ENCODE measurements at regions not wholly inside any gene's neighbourhood (a gene's known extent, or its start where the extent isn't known, plus 50 kb on each side); places are given as distances from the start of the nearest gene placed in this dataset.

GRCh38 chr7:67614843-67615242, 618.2 kb downstream of the TYW1 start (continued):
- TF ChIP-seq REST (IDR thresholded peaks at IDR 0.05; ENCODE audit: unreplicated experiment) (no peak), EZH2 (IDR thresholded peaks at IDR 0.05; ENCODE audit: low read depth, unreplicated experiment) (no peak), ZNF331 (CRISPR knock-in tag; IDR thresholded peaks at IDR 0.05; ENCODE audit: low read depth) (no peak), ETS1 (IDR thresholded peaks at IDR 0.05) (no peak), STAT1 (IDR thresholded peaks at IDR 0.05; ENCODE audit: unreplicated experiment) (no peak), POLR2AphosphoS5 (IDR thresholded peaks at IDR 0.05; ENCODE audit: low read depth) (no peak)

- peaks cover 29% of the 10 kb centered on the region for H3K36me3 Mint-ChIP-seq (ENCODE audit: low read depth)
Observed at GRCh38 chr7:67616517-67616916, 619.9 kb downstream of the TYW1 start.

More at GRCh38 chr7:67616517-67616916, 619.9 kb downstream of the TYW1 start:
- ATAC-seq (no peak), DNase-seq (ENCODE audit: low spot score) (no peak)
- Histone ChIP-seq H3K27ac (ENCODE audit: low read depth) (no peak overlapping the region), H3K4me2 (no peak overlapping the region), H3K79me2 (replicated peaks; ENCODE audit: insufficient read depth) (no peaks in the 10 kb centered on the region), H4K20me1 (replicated peaks; ENCODE audit: insufficient read depth) (no peaks in the 10 kb centered on the region), H2AFZ (no peak overlapping the region), H3K4me1 (ENCODE audit: insufficient read depth) (no peaks in the 10 kb centered on the region), H3F3A (replicated peaks; ENCODE audit: low read depth) (no peaks in the 10 kb centered on the region), H3K9me2 (ENCODE audit: insufficient read depth) (no peaks in the 10 kb centered on the region), H3K4me3 (no peak overlapping the region), H3K36me3 (ENCODE audit: insufficient read depth) (no peaks in the 10 kb centered on the region; the same call in 1 of the 2 replicates), H3K27me3 (ENCODE audit: insufficient read depth) (no peaks in the 10 kb centered on the region)
- Mint-ChIP-seq H3K9me3 (peaks cover 100% of the 10 kb centered on the region), H3K27me3 (ENCODE audit: insufficient read depth, low read depth, poor library complexity) (peaks cover 3% of the 10 kb centered on the region), H3K4me3 (no peak overlapping the region), H3K4me1 (no peaks in the 10 kb centered on the region), H3K27ac (no peak overlapping the region)
- no peak for TF ChIP-seq EZH2 (IDR thresholded peaks at IDR 0.05; ENCODE audit: low read depth, unreplicated experiment)
- no peak for TF ChIP-seq EZH2phosphoT487 (IDR thresholded peaks at IDR 0.05; ENCODE audit: unreplicated experiment)
- no peak for TF ChIP-seq ETS1 (IDR thresholded peaks at IDR 0.05)
- no peak for TF ChIP-seq CREB1 (CRISPR knock-in tag; IDR thresholded peaks at IDR 0.05; ENCODE audit: low read depth)
- TF ChIP-seq REST (IDR thresholded peaks at IDR 0.05; ENCODE audit: unreplicated experiment) = no peak
- no peak for TF ChIP-seq ZNF331 (CRISPR knock-in tag; IDR thresholded peaks at IDR 0.05; ENCODE audit: low read depth)
- TF ChIP-seq ZNF114 (CRISPR knock-in tag; IDR thresholded peaks at IDR 0.05) = no peak
- no peak for TF ChIP-seq JUNB (IDR thresholded peaks at IDR 0.05; ENCODE audit: unreplicated experiment)
- no peak for TF ChIP-seq STAT1 (IDR thresholded peaks at IDR 0.05; ENCODE audit: unreplicated experiment)
- TF ChIP-seq POLR2AphosphoS5 (IDR thresholded peaks at IDR 0.05; ENCODE audit: low read depth) = no peak
- no peak for TF ChIP-seq CTCF (conservative IDR thresholded peaks at IDR 0.05; ENCODE audit: low read depth in 2 of 2)
- TF ChIP-seq NANOG (IDR thresholded peaks at IDR 0.05; ENCODE audit: borderline replicate concordance) = no peak
